GM21360 (cell line): ENCODE measurements at regions not wholly inside any gene's neighbourhood (a gene's known extent, or its start where the extent isn't known, plus 50 kb on each side); places are given as distances from the start of the nearest gene placed in this dataset.

Experiments used
- ATAC-seq: cut with Tn5 transposase; IDR thresholded peaks from one replicate; pipeline ENCODE4 v1.9.1; 2021; ENCODE audit warnings: mild to moderate bottlenecking, moderate library complexity; ENCODE audit not compliant: unreplicated experiment

DNA sequence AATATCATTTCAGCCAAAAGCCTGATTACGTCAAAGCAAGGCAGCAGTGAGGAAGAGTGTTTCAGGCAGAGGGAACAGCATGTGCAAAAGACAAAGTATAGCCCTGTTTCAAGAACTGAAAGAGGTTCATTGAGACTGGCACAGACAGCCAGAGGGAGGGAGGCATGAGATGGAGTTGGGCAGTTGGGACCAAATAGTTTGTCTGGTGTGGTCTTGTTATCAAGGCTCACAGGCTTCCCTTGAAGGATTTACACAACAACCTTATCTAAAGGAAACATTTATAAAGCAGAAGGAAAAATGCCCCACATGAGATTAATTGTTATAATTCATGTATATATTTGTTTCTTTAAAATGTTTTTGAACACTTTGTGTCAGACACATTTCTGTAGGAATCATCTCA, 253.3 kb downstream of the DMAC1 start:
- ATAC-seq, result no peak

DNA sequence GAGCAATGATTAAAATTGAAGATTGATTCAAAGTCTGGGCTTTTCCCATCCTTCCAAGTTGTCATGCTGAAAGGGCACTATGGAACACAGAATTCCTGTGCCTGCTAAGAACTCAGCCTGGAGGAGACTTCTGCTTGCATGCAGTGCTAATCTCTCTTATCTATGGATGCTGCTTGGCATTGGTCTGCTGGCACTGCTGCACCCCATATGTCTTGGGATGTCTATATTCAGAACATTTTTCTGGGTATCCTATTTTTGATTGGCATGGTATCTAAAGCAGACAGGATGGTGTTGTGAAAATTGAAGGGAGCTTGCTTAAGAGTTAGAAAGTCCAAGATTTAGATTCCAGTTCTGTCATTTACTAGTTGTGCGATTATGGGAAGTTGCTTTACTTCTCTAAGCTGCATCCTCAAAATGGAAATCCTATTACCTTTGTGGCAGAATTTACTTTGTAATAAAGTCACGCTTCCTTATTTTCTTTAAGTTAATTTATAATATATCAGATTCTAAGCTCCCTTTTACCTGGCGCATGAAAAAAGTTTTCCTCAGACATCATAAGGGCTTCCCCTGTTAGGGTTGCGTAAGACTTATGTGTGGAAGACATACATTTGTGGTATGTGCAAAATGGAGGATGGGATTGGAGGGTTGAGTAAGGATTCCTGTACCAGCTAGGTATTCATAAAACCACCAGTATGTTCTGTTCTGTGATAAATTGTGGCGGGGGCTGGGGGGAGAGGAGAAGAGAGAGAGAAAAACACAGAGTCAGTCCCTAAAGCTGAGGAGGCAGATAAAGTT, 254.0 kb downstream of the DMAC1 start:
- ATAC-seq, result no peak

DNA sequence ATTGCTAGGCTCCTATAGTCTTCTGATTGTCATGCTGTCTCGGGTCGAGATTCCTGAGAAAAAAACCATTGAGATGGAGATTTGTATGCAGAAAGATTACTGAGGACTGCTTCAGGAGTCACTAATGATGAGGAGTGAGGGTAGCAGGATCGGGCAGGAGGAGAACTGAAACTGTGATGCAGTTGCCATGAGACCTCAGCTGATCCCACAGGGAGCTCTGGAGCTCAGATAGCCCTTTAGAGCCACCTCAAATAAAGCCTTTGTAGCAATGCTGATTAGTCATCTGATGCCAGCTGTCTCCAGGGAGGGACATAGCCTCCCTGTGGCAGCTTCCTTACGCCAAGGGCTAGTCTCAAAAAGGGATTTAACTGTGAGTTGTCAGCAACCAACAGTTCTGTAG, 256.9 kb downstream of the DMAC1 start:
- ATAC-seq, result no peak

DNA sequence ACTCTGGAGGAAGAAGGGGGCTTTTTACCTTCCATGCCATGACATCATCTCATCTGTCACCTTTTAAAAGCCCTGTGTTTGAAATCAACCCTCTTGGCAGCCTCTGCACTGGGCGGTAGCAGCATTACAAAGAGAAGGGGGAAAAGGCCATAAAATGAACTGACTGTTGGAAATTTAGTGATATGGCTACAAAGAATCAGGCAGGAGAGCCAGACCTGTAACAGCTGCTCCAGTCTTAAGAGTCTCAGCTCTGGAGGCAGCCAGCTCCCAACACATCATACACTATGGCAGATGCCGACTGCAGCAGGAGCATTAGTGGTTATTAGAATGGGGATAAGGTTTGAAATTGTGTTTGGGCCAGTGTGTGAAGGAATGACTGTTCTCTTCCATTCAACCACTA, 257.5 kb downstream of the DMAC1 start:
- ATAC-seq, result no peak

DNA sequence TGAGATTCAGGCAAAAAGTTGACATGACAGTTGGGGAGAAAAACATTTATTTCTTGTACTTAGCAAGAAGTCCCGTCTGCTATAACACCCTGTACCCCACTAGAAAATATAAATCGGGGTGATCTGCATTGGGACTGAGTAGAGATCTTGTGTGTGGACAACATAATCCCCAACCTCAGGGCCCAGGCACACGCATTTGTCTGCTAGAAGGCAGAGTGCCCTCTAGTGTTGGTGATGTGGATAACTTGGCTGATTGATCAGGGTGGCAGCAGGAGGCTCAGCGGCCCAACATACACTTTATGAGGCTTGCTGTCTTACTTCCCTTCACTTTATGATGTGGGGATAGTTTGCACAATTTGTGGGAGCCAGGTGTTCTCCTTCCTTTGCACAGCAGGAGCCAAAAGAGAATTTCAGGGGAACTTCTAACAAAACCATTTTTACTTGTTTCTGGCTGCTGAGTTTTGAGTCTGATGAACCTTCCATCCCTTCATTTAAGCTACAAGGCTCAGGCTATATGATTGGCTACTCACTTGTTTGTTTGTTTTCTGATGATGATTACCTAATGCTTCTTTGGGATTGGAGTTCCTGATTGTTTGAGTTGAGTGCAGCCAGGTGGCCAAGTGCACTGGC, 263.2 kb downstream of the DMAC1 start:
- peak; percentile 95 for ATAC-seq

DNA sequence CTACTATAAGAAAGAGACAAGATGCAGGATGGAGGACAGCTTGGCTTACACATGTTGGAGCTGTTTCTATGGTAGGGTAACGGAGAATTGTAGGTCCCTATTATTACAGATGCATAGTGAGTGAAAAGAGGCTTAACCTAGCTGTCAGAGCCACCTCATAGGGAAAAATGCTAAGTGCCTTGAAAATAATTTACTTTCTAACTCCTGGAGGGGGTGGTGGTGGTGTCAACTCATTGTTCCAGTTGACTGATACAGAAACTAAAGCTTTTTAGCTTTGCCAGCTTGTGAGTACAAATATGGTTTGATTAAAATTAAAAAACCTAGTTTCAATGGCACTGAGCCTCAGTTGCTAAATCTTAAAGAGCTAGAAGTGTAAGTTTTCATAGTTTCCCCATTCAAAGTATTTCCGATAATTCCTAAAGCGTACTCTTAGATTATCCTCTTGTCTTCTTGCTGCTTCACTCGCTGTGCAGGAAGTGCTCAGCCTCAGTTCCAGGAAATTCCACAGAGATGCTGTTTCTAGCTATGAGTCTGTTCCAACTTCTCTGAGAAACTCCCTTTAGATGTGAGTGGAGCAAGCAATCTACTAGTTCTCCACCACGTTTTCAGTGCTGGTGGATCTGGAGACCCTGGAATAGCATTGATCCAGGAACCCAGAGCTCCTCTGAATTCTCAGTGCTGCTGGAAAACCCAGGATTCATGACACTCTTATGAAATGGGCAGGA, 265.2 kb downstream of the DMAC1 start:
- no peak for ATAC-seq

DNA sequence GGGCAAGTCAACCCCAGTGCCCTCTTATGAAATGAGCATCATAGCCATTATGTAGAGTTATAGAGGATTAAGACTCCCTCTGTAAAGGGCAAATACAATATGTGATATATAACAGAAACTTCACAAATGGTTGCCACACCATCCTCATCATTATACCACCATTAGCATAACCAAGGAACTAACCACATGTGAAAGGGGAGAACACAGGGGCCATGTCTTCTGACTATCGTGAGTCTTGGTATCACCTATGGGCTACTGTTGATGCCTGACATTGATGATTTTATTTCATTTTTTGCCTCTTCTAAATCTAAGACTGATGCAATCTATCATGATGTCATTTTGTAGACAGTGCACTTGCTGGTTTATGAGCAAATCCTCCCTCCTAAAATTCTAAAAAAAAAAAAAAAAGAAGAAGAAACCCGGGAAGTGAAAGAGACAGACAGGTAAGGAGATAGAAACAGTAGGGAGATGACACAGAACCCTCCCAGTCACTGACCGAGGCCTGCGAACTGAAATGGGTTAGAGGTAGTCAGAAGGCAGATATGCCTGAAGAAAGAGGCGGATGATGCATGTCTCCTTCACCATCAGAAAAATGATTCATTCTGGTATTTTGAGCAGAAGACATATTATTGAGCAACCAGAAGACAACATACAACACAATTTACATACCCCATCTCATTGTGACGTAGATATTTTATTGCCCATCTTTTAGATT, 266.0 kb downstream of the DMAC1 start:
- no peak for ATAC-seq

DNA sequence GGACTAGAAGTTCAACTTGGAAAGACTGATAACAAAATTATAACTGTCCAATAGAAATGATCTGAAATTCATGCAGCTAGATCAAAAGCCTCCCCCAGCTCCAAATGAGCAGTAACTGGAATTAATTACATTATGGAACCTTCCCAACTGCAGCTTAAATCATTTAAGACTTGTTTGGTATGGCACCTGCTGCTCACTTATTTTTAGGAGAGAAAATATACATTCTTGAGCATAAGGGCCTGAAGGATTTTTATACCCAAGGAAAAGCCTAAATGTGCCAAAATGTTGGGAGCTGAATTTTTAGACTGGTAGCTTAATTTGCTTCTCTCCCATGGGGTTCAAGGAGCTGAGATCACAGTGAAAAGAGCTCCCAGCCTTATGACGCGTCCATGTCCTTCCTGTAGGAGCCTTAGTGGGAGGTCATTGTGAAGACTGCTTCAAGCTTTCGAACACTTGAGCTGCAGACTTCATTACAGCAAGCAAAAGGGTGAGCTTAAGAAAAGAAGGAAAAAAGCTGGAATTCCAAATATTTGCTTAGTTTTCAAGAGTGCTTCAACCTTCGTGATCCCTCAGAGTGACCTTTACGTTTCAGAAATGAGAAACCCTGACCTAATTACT, 276.0 kb downstream of the DMAC1 start:
- ATAC-seq, result no peak

DNA sequence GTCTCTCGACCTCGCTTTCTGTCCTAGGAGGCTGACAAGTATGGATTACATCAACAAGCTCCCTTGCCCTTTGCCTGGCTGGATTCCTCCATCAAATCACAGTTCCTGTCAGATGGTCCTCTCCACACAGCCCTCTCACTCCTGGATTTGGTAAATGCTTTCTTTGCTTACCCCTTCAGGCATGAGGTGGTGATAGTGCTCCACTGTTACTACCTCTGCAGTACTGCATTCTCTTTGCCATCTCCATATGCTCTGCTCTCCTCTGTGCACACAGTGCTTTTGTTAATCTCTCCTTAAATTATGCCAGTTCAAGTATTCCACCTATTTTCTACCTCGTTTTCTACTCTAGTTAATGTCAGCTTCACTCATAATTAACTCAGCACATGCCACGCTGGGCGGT, 279.2 kb downstream of the DMAC1 start:
- no peak for ATAC-seq

DNA sequence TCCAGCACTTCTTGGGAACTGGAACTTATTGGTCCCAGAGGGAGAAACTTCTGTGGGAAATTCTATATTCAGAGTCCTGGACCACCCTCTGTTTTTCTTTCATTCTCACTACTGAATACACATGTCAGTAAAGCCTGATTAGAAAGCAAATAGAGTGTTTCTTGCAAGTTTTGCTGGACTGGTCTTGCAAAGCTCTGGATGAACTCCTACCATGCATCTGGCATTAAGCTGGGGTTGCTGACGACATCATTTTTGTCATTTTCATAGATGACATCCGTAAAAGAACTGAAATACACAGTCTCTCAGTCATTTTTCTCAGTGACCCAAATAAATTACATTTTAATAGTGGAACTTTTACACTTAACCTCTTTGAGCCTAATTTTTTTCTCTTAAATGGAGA, 283.2 kb downstream of the DMAC1 start:
- ATAC-seq, result no peak

DNA sequence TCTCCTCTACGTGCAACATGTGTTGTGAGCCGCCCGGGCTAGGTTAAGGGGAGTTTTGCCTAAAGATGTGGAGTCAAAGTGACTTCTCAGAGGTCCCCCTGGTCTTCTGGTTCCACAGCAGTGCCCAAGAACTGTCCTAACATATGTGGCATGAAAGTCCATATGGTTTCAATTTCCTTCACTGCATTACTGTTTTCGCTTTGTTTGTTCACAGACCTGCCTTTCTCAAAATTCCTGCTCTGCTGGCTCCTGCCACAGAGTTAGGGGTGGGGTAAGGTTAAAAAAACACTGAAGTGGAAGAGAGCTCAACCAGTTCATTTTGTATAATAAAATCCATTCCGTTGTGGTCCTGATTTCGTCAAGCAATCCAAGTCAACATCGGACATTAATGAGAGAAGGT, 289.4 kb downstream of the DMAC1 start:
- ATAC-seq, result no peak

DNA sequence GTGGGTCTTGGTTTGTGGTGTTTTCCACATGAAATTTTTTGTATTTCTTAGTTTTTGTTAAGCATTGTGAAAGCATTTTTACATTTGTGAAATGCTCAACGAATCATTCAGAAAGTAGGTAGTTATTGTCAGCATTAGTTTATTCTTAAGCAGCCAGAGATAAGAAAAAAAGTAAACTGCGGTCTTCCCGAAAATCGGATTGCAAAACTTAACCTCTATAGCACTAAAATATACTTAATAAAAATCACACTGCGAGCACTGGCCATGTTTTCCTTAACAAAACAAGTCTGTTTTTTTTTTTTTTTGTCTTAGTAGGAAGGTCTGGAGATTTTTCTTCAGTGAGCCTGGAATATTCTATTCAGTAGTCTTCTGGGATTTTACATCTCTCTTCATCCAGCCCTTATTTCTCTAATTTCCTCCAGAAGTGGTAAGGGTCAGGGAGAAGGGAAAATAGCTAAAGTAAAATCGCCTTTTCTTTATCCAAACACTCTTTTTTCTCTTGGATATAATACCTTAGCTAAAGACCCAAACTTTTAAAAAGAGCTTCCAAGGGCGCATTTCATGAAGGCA, 289.9 kb downstream of the DMAC1 start:
- no peak for ATAC-seq

DNA sequence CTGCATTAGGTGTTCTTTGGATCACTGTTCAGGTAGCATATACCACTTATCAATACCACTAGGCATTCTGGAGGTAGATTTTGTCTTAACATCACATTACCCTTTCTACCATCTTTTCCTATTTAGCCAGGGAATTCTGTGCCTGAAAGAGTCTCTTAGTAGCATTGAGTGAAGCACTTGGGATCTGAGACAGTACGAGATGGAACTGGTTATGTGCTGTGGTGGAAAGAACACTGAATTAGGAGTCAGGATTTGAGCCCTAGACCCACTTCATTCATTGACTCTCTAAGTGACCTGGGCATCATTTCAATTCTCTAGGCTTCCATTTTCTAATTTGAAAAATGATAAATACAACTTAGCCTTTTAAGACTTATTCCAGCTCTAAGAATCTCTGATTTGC, 291.1 kb downstream of the DMAC1 start:
- ATAC-seq, result no peak

DNA sequence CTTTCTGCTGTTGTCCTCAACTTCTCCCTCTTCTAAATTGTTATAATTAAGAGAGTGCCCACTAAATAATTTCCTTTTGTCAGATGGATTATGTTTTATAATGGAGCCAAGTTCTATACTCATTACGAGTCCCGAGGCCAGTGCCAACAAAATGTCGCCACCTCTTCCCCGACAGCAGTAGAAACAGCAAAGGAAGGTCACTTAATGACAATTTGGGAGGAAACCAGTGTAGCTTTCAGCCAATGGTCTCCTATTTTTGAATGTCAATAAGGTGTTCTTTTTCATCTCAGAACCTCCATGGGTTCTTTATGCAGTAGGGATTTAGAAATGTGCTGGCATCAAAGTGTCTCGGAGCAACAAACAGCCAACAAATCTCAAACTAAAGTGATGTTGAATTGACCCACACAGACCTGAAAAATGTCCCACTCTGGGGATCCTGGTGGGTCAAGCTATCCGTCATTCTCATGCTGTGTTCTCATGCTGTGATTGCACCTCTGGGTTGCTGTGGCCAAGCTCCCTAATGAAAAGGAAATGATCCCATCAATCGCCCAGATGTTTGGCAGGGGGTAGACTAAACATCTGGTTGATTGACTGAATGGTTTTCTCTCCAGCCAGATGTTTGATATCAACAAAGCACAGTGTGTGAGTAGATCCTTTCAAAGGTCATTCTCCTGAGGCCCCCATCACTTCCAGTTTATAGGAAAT, 291.9 kb downstream of the DMAC1 start:
- no peak for ATAC-seq

DNA sequence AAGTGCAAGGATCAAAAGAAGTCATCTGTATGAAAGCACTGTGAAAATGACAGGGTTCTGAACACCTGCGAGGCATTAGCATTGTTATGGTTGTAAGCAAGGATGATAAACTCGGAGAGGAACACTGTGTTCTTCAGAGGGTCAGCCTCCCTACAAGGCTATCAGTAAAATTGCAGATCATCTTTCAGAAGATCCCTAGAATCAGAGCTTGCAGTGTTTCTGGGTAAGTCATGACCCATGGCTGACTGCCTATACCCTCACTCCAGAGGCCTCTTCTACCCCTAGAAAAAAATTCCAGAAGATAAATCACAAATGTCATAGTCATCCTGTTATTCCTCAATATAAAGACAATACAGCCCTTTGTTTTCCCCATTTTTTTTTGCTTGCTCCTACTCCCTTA, 292.6 kb downstream of the DMAC1 start:
- ATAC-seq, result no peak

DNA sequence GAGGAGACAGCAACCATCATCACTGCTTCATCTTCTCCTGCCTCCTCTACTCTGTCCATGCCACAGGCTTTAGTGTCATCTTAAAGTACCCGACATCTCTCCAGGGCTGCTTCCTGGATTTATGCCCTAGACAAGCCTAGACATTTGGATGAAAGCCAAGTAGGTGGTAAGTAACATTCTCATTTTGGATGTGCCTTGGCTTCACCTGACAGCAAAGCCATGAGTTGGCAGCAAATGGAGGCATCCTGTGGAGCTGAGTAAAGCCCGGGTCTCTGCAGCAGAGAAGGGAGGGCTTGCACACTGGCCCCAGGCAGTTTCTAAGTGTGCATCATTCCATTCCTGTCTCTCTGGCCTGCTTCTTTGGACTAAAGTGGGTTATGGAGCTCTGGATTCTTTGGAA, 299.1 kb downstream of the DMAC1 start:
- ATAC-seq, result no peak

DNA sequence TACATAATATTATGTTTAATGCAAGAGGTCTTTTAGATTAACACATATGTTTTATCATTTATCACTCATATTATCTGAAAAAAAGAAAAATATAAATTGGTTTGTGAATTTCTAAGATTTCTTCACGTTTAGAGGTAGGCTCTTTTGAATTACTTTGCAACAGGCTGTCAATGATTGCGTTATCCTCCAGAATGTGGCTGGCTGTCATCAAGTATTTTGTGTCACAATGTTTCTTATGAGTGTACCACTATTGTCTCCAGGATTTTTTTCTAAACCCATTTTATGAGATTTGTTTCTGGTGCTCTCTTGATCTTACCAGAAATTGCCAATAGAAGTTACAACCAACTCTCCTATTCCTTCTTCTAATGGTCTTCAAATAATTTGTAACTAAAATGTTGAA, 307.9 kb downstream of the DMAC1 start:
- no peak for ATAC-seq

DNA sequence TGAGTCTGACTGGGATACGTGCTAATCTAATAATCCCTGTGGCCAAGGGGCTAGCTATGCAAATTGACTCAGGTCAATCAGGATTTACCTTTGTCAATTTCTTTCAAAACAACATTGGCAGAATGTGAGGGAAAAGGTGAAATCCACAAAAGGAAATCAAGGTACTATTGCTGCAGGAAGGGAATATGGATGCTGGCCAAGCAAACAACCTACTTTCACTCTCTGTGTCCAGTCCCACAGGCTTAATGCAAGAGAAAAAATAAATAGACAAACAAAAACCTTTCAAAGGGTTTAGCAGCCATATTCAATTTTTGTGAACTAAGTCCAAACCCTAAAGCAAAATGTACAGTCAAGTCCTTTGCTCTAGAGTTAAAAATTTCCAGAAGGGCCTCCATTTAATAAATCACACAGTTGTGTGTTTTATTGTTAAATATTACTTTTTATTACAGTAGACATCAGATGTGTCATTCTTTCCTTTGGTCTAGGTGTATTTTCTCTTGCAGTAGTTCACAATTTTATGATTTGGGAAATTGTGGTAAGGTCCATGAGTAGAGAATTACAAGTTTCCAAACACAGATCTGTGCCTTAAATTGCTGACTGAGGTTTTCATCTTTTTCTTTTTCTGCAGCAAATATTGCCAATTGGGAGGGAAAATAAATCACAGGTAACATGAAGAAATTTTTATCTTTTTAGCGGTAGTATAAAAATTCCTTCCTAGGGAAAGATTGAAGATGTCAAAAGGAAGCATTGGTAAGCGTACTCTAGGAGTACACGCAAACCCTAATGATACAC, 309.1 kb downstream of the DMAC1 start:
- ATAC-seq, result no peak

DNA sequence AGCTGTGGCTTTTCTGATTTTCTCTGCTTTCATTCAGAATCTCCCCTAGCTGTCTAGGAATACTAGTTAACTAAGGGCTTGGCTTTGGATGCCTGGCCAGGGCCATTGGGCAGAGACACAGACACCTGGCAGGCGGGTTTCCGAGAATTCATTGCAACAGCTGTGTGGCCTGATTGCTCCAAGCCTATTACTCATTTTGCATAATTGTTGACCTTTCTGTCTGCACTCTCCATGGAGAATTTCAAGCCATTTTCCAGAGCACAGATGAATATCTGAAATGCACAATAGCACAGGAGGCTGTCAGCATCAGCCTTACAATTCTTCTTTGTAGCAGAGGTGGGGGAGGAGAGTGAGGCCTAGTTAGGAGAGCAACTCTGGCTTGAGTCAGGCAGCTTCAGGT, 310.5 kb downstream of the DMAC1 start:
- no peak for ATAC-seq
